Activated CD8-positive, alpha-beta T cell treated with anti-CD3 and anti-CD28 coated beads for 36 hours (primary cell): ENCODE measurements at regions not wholly inside any gene's neighbourhood (a gene's known extent, or its start where the extent isn't known, plus 50 kb on each side); places are given as distances from the start of the nearest gene placed in this dataset.

Source experiments
- ATAC-seq: fragments of 200-7000 bp; cut with Tn5 transposase; one replicate; pipeline ENCODE4 v1.10.0; 2021; ENCODE audit warnings: mild to moderate bottlenecking, moderate library complexity
- CTCF ChIA-PET: fragments of 350-600 bp; sonication (Branson Sonifier 250); formaldehyde crosslinking; loops from one replicate; lab custom pipeline; 2021; ENCODE audit warnings: antibody characterized with exemption; lab: Charles Lee
- POLR2A ChIA-PET: fragments of 350-600 bp; sonication (Branson Sonifier 250); formaldehyde crosslinking; loops from one replicate; lab custom pipeline; 2021; ENCODE audit warnings: antibody characterized with exemption; lab: Charles Lee
- DNase-seq: peaks from one replicate; pipeline ENCODE4 v3.0.0-alpha.2; 2020
- H3K27ac Mint-ChIP-seq: one replicate; pipeline ENCODE4 v1.8.0; 2021; ENCODE audit warnings: mild to moderate bottlenecking, mixed read lengths
- H3K27me3 Mint-ChIP-seq: one replicate; pipeline ENCODE4 v1.8.0; 2021; ENCODE audit warnings: mixed read lengths
- H3K36me3 Mint-ChIP-seq: one replicate; pipeline ENCODE4 v1.8.0; 2021; ENCODE audit warnings: low read depth, mixed read lengths
- H3K4me1 Mint-ChIP-seq: one replicate; pipeline ENCODE4 v1.8.0; 2021; ENCODE audit warnings: low read depth, mixed read lengths
- H3K4me3 Mint-ChIP-seq: one replicate; pipeline ENCODE4 v1.8.0; 2021; ENCODE audit warnings: mild to moderate bottlenecking, moderate library complexity, mixed read lengths
- H3K9me3 Mint-ChIP-seq: one replicate; pipeline ENCODE4 v1.8.0; 2021; ENCODE audit warnings: mixed read lengths
- CTCF ChIP-seq: fragments of 200-600 bp; IDR thresholded peaks from one replicate; pipeline ENCODE4 v1.8.0; 2022; ENCODE audit warnings: antibody characterized with exemption, mild to moderate bottlenecking
- intact Hi-C: fragments of 100-400 bp; cut with micrococcal nuclease; formaldehyde crosslinking; loops from one replicate; pipeline ENCODE4 v1.10.0; 2022

GRCh38 chr12:19643635-19644034 is 204.3 kb downstream of the AEBP2 start:
- H3K4me3 Mint-ChIP-seq = no peak overlapping the region
- no peak overlapping the region for H3K27ac Mint-ChIP-seq
- ChIA-PET CTCF (interaction anchor here (1.1 to 1.2 kb wide), 2 partner anchors 10 to 13 kb away, joined by 3 to 7 read pairs; no protein-coding TSS in a partner anchor), POLR2A (no interaction called here)
- peaks cover 10% of the 10 kb centered on the region for H3K9me3 Mint-ChIP-seq
- DNase-seq (no peak), ATAC-seq (no peak)
- intact Hi-C loops = no loop called here
- H3K27me3 Mint-ChIP-seq = no peaks in the 10 kb centered on the region
- peaks cover 2% of the 10 kb centered on the region for H3K36me3 Mint-ChIP-seq
- no peak for TF ChIP-seq CTCF
- H3K4me1 Mint-ChIP-seq = peaks cover 5% of the 10 kb centered on the region

- DNase-seq (no peak), ATAC-seq (no peak)
- peaks cover 2% of the 10 kb centered on the region for H3K36me3 Mint-ChIP-seq
- peaks cover 10% of the 10 kb centered on the region for H3K9me3 Mint-ChIP-seq
- ChIA-PET POLR2A (no interaction called here), CTCF (interaction anchor here (1.3 kb wide), 1 partner anchor 21 kb away, joined by 3 read pairs; no protein-coding TSS in a partner anchor)
- H3K4me1 Mint-ChIP-seq = peaks cover 5% of the 10 kb centered on the region
- intact Hi-C loops = no loop called here
- H3K27ac Mint-ChIP-seq = no peak overlapping the region
- no peak for TF ChIP-seq CTCF
- no peak overlapping the region for H3K4me3 Mint-ChIP-seq
- H3K27me3 Mint-ChIP-seq = no peaks in the 10 kb centered on the region
Measured at GRCh38 chr12:19644571-19644970, 205.3 kb downstream of the AEBP2 start.

- ATAC-seq (no peak), DNase-seq (no peak)
- peaks cover 10% of the 10 kb centered on the region for H3K9me3 Mint-ChIP-seq
- H3K4me1 Mint-ChIP-seq = peaks cover 5% of the 10 kb centered on the region
- no peaks in the 10 kb centered on the region for H3K27me3 Mint-ChIP-seq
- no peak overlapping the region for H3K27ac Mint-ChIP-seq
- intact Hi-C loops = no loop called here
- H3K36me3 Mint-ChIP-seq = peaks cover 2% of the 10 kb centered on the region
- no peak overlapping the region for H3K4me3 Mint-ChIP-seq
- CTCF ChIA-PET = interaction anchor here (1.3 kb wide), 1 partner anchor 23 kb away, joined by 3 read pairs; no protein-coding TSS in a partner anchor
- POLR2A ChIA-PET = no interaction called here
- TF ChIP-seq CTCF = no peak
Measured at GRCh38 chr12:19645823-19646222, 206.5 kb downstream of the AEBP2 start.

DNA sequence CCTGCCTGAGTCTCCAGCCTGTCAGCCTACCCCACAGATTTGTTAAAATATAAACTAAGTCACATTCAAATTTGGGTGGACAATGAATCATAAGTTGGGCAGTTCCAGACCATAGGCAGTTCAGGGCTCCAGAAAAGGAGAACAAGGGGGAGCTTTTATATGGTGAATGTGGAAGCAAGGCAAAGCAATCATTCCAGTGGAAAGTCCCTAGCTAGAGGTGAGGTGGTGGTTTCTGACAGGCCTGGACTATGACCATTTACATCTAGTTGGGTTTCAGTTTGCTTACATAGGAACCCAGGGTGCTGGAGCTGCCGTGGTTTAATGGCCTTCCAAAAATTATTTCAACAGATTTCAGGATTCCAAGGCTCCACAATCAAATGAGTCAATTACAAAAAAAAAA is 207.3 kb downstream of the AEBP2 start:
- no peak for DNase-seq
- peaks cover 10% of the 10 kb centered on the region for H3K9me3 Mint-ChIP-seq
- ATAC-seq = no peak
- POLR2A ChIA-PET = no interaction called here
- CTCF ChIA-PET = no interaction called here
- no peak overlapping the region for H3K4me3 Mint-ChIP-seq
- intact Hi-C loops = no loop called here
- H3K36me3 Mint-ChIP-seq = peaks cover 2% of the 10 kb centered on the region
- H3K4me1 Mint-ChIP-seq = peaks cover 5% of the 10 kb centered on the region
- no peaks in the 10 kb centered on the region for H3K27me3 Mint-ChIP-seq
- TF ChIP-seq CTCF = no peak
- H3K27ac Mint-ChIP-seq = no peak overlapping the region

- no peak for DNase-seq
- TF ChIP-seq CTCF = no peak
- Mint-ChIP-seq H3K27me3 (no peaks in the 10 kb centered on the region), H3K27ac (no peak overlapping the region), H3K9me3 (peaks cover 10% of the 10 kb centered on the region), H3K4me1 (peaks cover 5% of the 10 kb centered on the region), H3K36me3 (peaks cover 2% of the 10 kb centered on the region), H3K4me3 (no peak overlapping the region)
- ChIA-PET POLR2A (interaction anchor here (0.8 kb wide), 1 partner anchor 145 kb away, joined by 3 read pairs; no protein-coding TSS in a partner anchor), CTCF (no interaction called here)
- no peak for ATAC-seq
- intact Hi-C loops = no loop called here
Measured at GRCh38 chr12:19647806-19648556, 208.7 kb downstream of the AEBP2 start.
